ENCODE measurements at regions not wholly inside any gene's neighbourhood (a gene's known extent, or its start where the extent isn't known, plus 50 kb on each side); places are given as distances from the start of the nearest gene placed in this dataset.

GRCh38 chr17:43334738-43335402 lies 63.9 kb upstream of the ARL4D start:
- DNase-seq (ENCODE audit: extremely low spot score): no peak
- ChIA-PET POLR2A (no interaction called here), CTCF (interaction anchor here (0.6 to 3.6 kb wide), 20 partner anchors 9 to 537 kb away, joined by 3 to 24 read pairs (median 5); partner anchors contain the start of genes COA3, DHX8, IFI35 and RND2)
- no peak for TF ChIP-seq CTCF (IDR thresholded peaks at IDR 0.05; ENCODE audit: control extremely low read depth, extremely low read depth, low read depth, missing control alignments)

- no peak for DNase-seq (ENCODE audit: extremely low spot score)
- TF ChIP-seq CTCF (IDR thresholded peaks at IDR 0.05; ENCODE audit: control extremely low read depth, extremely low read depth, low read depth, missing control alignments): no peak
- CTCF ChIA-PET: interaction anchor here (0.7 to 3.6 kb wide), 11 partner anchors 9 to 309 kb away, joined by 3 to 24 read pairs (median 8); partner anchors contain the start of genes DHX8 and RND2
- POLR2A ChIA-PET: interaction anchor here (0.5 to 0.6 kb wide), 2 partner anchors 27 kb away, joined by 3 read pairs; no protein-coding TSS in a partner anchor
Observed at GRCh38 chr17:43333433-43333943, 65.3 kb upstream of the ARL4D start.

DNA sequence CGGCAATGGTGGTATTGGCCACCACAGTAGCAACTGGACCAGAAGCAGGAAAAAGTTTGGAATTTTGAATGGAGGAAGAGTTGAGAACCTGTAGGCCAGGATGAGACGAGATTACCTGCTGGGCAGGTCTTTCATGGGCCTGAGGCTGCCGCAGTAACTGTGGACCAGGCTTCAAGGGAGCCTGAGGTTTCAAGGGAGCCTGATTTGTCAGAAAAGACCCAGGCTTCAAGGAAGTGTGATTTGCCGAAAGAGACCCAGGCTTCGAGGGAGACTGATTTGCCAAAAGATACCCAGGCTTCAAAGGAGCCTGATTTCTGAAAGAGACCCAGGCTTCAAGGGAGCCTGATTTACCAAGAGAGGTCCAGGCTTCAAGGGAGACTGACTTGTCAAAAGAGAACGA lies 66.6 kb upstream of the ARL4D start:
- CTCF ChIA-PET: interaction anchor here (0.7 to 3.4 kb wide), 2 partner anchors 25 to 152 kb away, joined by 3 to 24 read pairs; partner anchors contain the start of gene DHX8
- POLR2A ChIA-PET: interaction anchor here (1.0 kb wide), 1 partner anchor 29 kb away, joined by 5 read pairs; no protein-coding TSS in a partner anchor
- DNase-seq (ENCODE audit: extremely low spot score): no peak
- no peak for TF ChIP-seq CTCF (IDR thresholded peaks at IDR 0.05; ENCODE audit: control extremely low read depth, extremely low read depth, low read depth, missing control alignments)

DNA sequence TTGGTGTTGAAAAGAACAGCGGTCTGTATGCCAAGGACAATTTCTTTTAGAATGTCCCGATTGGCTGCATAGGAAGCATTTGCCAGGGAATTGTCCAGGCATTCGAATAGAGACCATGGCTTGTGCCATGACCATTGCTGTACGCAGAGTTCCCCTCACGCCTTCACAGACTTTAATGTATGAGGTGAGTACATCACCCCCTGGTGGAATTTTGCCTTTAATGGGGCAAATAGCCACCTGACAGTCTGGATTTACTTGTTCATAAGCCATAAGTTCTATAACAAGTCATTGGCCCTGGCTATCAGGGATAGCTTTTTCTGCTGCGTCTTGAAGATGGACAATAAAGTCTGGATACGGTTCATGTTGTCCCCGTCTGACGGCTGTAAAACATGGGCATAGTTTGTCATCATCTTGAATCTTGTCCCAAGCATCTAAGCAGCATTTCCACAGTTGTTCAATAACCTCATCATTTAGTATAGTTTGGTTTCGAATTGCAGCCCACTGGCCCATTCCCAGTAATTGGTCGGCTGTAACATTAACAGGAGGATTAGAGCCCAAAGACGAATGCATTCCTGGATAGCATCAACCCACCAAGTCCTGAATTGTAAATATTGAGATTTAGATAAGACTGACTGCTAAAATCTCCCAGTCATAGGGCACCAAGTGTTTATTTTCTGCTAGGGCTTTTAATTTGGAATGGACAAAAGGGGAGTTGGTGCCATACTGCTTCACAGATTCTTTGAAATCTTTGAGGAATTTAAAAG lies 67.7 kb upstream of the ARL4D start:
- ChIA-PET CTCF (no interaction called here), POLR2A (no interaction called here)
- no peak for TF ChIP-seq CTCF (IDR thresholded peaks at IDR 0.05; ENCODE audit: control extremely low read depth, extremely low read depth, low read depth, missing control alignments)
- DNase-seq (ENCODE audit: extremely low spot score): no peak

- ChIA-PET POLR2A (no interaction called here), CTCF (interaction anchor here (1.6 to 3.0 kb wide), 2 partner anchors 9 to 13 kb away, joined by 4 to 14 read pairs; no protein-coding TSS in a partner anchor)
- no peak for TF ChIP-seq CTCF (IDR thresholded peaks at IDR 0.05; ENCODE audit: control extremely low read depth, extremely low read depth, low read depth, missing control alignments)
- no peak for DNase-seq (ENCODE audit: extremely low spot score)
Observed at GRCh38 chr17:43329183-43329582, 69.6 kb upstream of the ARL4D start.

- ChIA-PET CTCF (interaction anchor here (3.0 kb wide), 1 partner anchor 10 kb away, joined by 14 read pairs; no protein-coding TSS in a partner anchor), POLR2A (no interaction called here)
- no peak for TF ChIP-seq CTCF (IDR thresholded peaks at IDR 0.05; ENCODE audit: control extremely low read depth, extremely low read depth, low read depth, missing control alignments)
- no peak for DNase-seq (ENCODE audit: extremely low spot score)
Observed at GRCh38 chr17:43328650-43329049, 70.1 kb upstream of the ARL4D start.
